ENCODE measurements at regions not wholly inside any gene's neighbourhood (a gene's known extent, or its start where the extent isn't known, plus 50 kb on each side); places are given as distances from the start of the nearest gene placed in this dataset.

- Histone ChIP-seq H3K27ac (ENCODE audit: control insufficient read depth, insufficient read depth) (no peak overlapping the region), H3K4me2 (ENCODE audit: control insufficient read depth, insufficient read depth) (no peak overlapping the region), H3K4me1 (ENCODE audit: control insufficient read depth, insufficient read depth, low read length) (peaks cover 27% of the 10 kb centered on the region), H3K9ac (ENCODE audit: control insufficient read depth, insufficient read depth, low read length) (no peak overlapping the region), H3K36me3 (ENCODE audit: control insufficient read depth in 2 of 2, insufficient read depth in 2 of 2, low read length in 1 of 2) (no peaks in the 10 kb centered on the region), H2AFZ (ENCODE audit: control insufficient read depth, low read depth, low read length) (no peak overlapping the region), H3K27me3 (replicated peaks in 1 of 2; ENCODE audit: control insufficient read depth in 2 of 2, insufficient read depth in 2 of 2, low read length in 1 of 2) (no peaks in the 10 kb centered on the region), H3K79me2 (ENCODE audit: control insufficient read depth, insufficient read depth, low read length) (no peaks in the 10 kb centered on the region), H3K4me3 (no peak overlapping the region), H4K20me1 (ENCODE audit: control insufficient read depth, insufficient read depth) (no peaks in the 10 kb centered on the region), H3K9me3 (replicated peaks; ENCODE audit: control insufficient read depth, insufficient read depth, low read length) (no peaks in the 10 kb centered on the region)
- in situ Hi-C loops (cut with MboI) = no loop called here
- no peak for ATAC-seq
- 90% methylated on average over 6 of the region's 6 CpGs for WGBS (ENCODE audit: insufficient coverage, insufficient replicate concordance, low lambda C conversion rate, missing lambda C conversion rate)
- ChIA-PET CTCF (interaction anchor here (2.5 to 3.7 kb wide), 2 partner anchors 10 to 52 kb away, joined by 8 to 19 read pairs; no protein-coding TSS in a partner anchor), RAD21 (ENCODE audit: unreplicated experiment) (interaction anchor here (1.4 to 14.4 kb wide), 4 partner anchors 9 to 93 kb away, joined by 3 to 241 read pairs (median 6); no protein-coding TSS in a partner anchor), SMC1A (ENCODE audit: uncharacterized antibody, unreplicated experiment) (interaction anchor here (1.3 to 5.4 kb wide), 10 partner anchors 9 to 141 kb away, joined by 3 to 67 read pairs (median 4); no protein-coding TSS in a partner anchor), POLR2A (interaction anchor here (1.1 to 11.9 kb wide), 3 partner anchors 7 to 79 kb away, joined by 3 to 117 read pairs (median 3); no protein-coding TSS in a partner anchor)
- FAIRE-seq = no peak
- no TSS peak for BruUV-seq (replicated peaks)
- DNase-seq (ENCODE audit: low read depth, low spot score) = no peak
- TF ChIP-seq BCLAF1 (IDR thresholded peaks at IDR 0.05) = no peak
- no peak for TF ChIP-seq ZNF384 (IDR thresholded peaks at IDR 0.05; ENCODE audit: borderline replicate concordance, low read depth, low read length)
- no peak for TF ChIP-seq TBL1XR1 (IDR thresholded peaks at IDR 0.05; ENCODE audit: low read depth, low read length)
- TF ChIP-seq SUPT20H (IDR thresholded peaks at IDR 0.05; ENCODE audit: borderline replicate concordance, control insufficient read depth, low read depth, low read length) = no peak
- no peak for TF ChIP-seq SMC3 (IDR thresholded peaks at IDR 0.05; ENCODE audit: borderline replicate concordance, low read length)
- no peak for TF ChIP-seq CREM (IDR thresholded peaks at IDR 0.05; ENCODE audit: low read depth)
- no peak for TF ChIP-seq FOS (IDR thresholded peaks at IDR 0.05; ENCODE audit: borderline replicate concordance, extremely low read depth, insufficient read length)
- no peak for TF ChIP-seq MEF2B (IDR thresholded peaks at IDR 0.05; ENCODE audit: partially characterized antibody, poor library complexity, severe bottlenecking)
- no peak for TF ChIP-seq CHD1 (IDR thresholded peaks at IDR 0.05; ENCODE audit: low read depth, low read length)
- TF ChIP-seq SIN3A (IDR thresholded peaks at IDR 0.05; ENCODE audit: low read depth, low read length) = no peak
- TF ChIP-seq SP1 (IDR thresholded peaks at IDR 0.05; ENCODE audit: low read depth, low read length) = no peak
- TF ChIP-seq CBFB (IDR thresholded peaks at IDR 0.05; ENCODE audit: low read depth) = no peak
- TF ChIP-seq MAX (IDR thresholded peaks at IDR 0.05; ENCODE audit: low read depth, low read length) = no peak
- TF ChIP-seq MLLT1 (IDR thresholded peaks at IDR 0.05) = no peak
- no peak for TF ChIP-seq ZNF622 (IDR thresholded peaks at IDR 0.05)
- intact Hi-C loops (cut with micrococcal nuclease; ENCODE audit: unreplicated experiment) = no loop called here
These were observed 92.3 kb upstream of the DUSP5 start for GRCh38 chr10:110405380-110405779.
